ENCODE measurements at regions not wholly inside any gene's neighbourhood (a gene's known extent, or its start where the extent isn't known, plus 50 kb on each side); places are given as distances from the start of the nearest gene placed in this dataset.
"Not testable (repeated sequence)": the region's sequence is repeated elsewhere in the genome, so short reads cannot be mapped to it uniquely, and the experiment has no call there.

DNA sequence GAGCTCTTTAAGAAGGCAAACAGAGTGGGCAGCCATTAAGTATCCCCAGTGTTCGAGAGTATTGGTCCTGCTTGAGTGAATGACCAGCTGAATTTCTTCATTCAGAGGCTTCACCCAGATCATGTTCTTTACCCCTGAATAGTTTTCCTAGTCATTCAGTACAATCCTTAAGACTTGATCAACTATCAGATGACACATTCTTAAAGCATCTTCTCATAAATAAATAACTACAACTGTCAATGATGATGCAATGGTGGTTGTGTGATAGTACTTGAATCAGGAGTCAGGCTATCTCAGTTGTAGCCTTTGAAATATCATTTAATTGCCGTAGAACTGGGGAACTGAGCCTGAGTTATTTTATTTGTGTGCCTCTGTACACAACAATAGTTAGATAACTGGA, 416.8 kb upstream of the CCL2 start:
- no peak overlapping the region for H3K27ac Mint-ChIP-seq
- peaks cover 37% of the 10 kb centered on the region for H3K27me3 Mint-ChIP-seq
- H3K4me3 Mint-ChIP-seq = no peak overlapping the region
- H3K4me1 Mint-ChIP-seq = no peaks in the 10 kb centered on the region
- ATAC-seq (replicated peaks) = no peak
- H3K36me3 Mint-ChIP-seq (ENCODE audit: low read depth) = no peaks in the 10 kb centered on the region
- H3K9me3 Mint-ChIP-seq = no peaks in the 10 kb centered on the region

- Mint-ChIP-seq H3K27ac (no peak overlapping the region), H3K4me3 (no peak overlapping the region), H3K4me1 (no peaks in the 10 kb centered on the region), H3K27me3 (peaks cover 3% of the 10 kb centered on the region), H3K36me3 (ENCODE audit: low read depth) (no peaks in the 10 kb centered on the region), H3K9me3 (no peaks in the 10 kb centered on the region)
- no peak for ATAC-seq (replicated peaks)
Observed at GRCh38 chr17:33847900-33848299, 407.2 kb upstream of the CCL2 start.

DNA sequence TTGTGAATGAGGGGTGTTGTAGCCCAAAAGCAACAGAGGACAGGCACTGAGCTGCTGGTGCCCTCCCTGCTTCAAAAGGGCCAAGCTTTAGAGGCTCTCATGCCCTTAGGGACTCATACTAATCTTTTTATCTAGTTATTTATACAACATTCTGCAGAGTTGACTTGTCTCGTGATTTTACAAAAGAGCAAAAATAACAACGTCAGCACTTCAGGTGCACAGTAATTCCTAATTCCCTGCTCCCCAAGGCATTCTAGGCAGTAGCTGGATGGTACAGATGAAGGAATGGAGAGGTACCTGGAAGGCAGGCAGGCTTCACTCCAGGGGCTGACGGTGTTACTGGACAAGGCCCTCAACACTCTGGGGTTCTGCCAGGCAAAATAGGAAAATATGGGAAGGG, 406.7 kb upstream of the CCL2 start:
- Mint-ChIP-seq H3K27me3 (peaks cover 3% of the 10 kb centered on the region), H3K4me3 (no peak overlapping the region), H3K4me1 (no peaks in the 10 kb centered on the region), H3K27ac (no peak overlapping the region), H3K9me3 (no peaks in the 10 kb centered on the region), H3K36me3 (ENCODE audit: low read depth) (no peaks in the 10 kb centered on the region)
- no peak for ATAC-seq (replicated peaks)

DNA sequence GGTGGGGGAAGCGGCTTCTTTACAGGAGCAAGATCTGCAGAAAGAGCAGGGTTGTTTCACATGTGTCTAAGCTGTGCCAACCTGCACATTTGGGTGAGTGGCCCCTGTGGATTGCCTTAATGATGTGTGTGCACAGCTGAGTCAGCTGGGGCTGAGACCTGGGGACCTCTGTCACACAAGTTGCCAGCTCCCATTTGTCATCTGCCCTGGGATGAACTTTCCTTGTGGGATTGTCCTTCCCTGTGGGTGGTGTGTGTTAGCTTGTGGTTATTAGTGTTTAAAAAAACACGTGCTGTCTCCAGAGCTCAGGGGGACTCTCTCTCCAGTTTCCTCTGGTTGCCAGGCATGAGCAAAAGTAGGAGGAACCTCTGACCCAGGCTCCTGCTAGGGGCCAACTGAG, 400.5 kb upstream of the CCL2 start:
- Mint-ChIP-seq H3K4me1 (no peaks in the 10 kb centered on the region), H3K4me3 (no peak overlapping the region), H3K27ac (no peak overlapping the region), H3K36me3 (ENCODE audit: low read depth) (no peaks in the 10 kb centered on the region), H3K27me3 (peaks cover 26% of the 10 kb centered on the region), H3K9me3 (peaks cover 5% of the 10 kb centered on the region)
- no peak for ATAC-seq (replicated peaks)

DNA sequence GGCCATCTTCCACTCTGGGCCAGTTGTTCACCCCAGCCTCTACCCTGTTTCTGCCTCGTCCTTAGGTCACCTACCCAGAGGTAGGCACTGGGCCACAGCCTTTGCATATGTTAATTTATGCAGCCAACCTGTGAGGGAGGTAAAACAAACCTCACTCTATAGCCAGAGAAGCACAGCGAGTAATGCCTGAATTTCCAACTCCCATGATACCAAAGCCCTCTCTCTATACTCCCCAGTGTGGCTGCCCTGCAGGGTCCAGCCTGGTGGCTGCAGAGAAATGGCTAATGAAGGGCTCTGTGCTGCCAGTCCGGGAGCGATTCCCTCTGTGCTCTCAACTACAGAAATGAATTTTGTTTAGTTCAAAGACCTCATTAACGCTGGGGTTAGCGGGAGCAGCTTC, 397.0 kb upstream of the CCL2 start:
- Mint-ChIP-seq H3K27ac (no peak overlapping the region), H3K9me3 (peaks cover 5% of the 10 kb centered on the region), H3K36me3 (ENCODE audit: low read depth) (no peaks in the 10 kb centered on the region), H3K4me1 (no peaks in the 10 kb centered on the region), H3K27me3 (peaks cover 35% of the 10 kb centered on the region), H3K4me3 (no peak overlapping the region)
- no peak for ATAC-seq (replicated peaks)

- H3K4me3 Mint-ChIP-seq = no peak overlapping the region
- peaks cover 35% of the 10 kb centered on the region for H3K27me3 Mint-ChIP-seq
- H3K36me3 Mint-ChIP-seq (ENCODE audit: low read depth) = no peaks in the 10 kb centered on the region
- ATAC-seq (replicated peaks) = no peak
- no peak overlapping the region for H3K27ac Mint-ChIP-seq
- peaks cover 5% of the 10 kb centered on the region for H3K9me3 Mint-ChIP-seq
- H3K4me1 Mint-ChIP-seq = no peaks in the 10 kb centered on the region
Observed at GRCh38 chr17:33858682-33859081, 396.4 kb upstream of the CCL2 start.

GRCh38 chr17:33862772-33863602, 392.1 kb upstream of the CCL2 start:
- H3K27me3 Mint-ChIP-seq = peaks cover 43% of the 10 kb centered on the region
- H3K27ac Mint-ChIP-seq = no peak overlapping the region
- ATAC-seq (replicated peaks) = no peak
- no peaks in the 10 kb centered on the region for H3K36me3 Mint-ChIP-seq (ENCODE audit: low read depth)
- no peaks in the 10 kb centered on the region for H3K4me1 Mint-ChIP-seq
- H3K9me3 Mint-ChIP-seq = no peaks in the 10 kb centered on the region
- no peak overlapping the region for H3K4me3 Mint-ChIP-seq

GRCh38 chr17:33864758-33865229, 390.3 kb upstream of the CCL2 start:
- H3K27ac Mint-ChIP-seq = no peak overlapping the region
- H3K4me3 Mint-ChIP-seq = no peak overlapping the region
- H3K4me1 Mint-ChIP-seq = no peaks in the 10 kb centered on the region
- H3K36me3 Mint-ChIP-seq (ENCODE audit: low read depth) = no peaks in the 10 kb centered on the region
- no peak for ATAC-seq (replicated peaks)
- peaks cover 42% of the 10 kb centered on the region for H3K27me3 Mint-ChIP-seq
- no peaks in the 10 kb centered on the region for H3K9me3 Mint-ChIP-seq

DNA sequence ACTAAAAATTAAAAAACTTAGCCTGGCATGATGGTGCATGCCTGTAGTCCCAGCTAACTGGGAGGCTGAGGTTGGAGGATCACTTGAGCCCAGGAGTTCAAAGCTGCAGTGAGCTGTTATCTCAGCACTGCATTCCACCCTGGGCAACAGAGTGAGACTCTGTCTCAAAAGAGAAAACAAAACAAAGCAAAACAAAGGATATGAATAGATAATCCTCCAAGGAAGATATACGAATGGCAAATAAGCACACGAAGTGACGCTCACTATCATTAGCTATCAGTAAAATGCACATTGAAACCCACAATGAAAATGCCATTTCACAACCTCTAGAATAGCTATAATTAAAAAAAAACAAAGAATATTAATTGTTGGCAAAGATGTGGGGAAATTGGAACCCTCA, 386.2 kb upstream of the CCL2 start:
- no peaks in the 10 kb centered on the region for H3K9me3 Mint-ChIP-seq
- peaks cover 52% of the 10 kb centered on the region for H3K27me3 Mint-ChIP-seq
- no peaks in the 10 kb centered on the region for H3K4me1 Mint-ChIP-seq
- H3K27ac Mint-ChIP-seq = no peak overlapping the region
- no peak for ATAC-seq (replicated peaks)
- no peaks in the 10 kb centered on the region for H3K36me3 Mint-ChIP-seq (ENCODE audit: low read depth)
- no peak overlapping the region for H3K4me3 Mint-ChIP-seq

DNA sequence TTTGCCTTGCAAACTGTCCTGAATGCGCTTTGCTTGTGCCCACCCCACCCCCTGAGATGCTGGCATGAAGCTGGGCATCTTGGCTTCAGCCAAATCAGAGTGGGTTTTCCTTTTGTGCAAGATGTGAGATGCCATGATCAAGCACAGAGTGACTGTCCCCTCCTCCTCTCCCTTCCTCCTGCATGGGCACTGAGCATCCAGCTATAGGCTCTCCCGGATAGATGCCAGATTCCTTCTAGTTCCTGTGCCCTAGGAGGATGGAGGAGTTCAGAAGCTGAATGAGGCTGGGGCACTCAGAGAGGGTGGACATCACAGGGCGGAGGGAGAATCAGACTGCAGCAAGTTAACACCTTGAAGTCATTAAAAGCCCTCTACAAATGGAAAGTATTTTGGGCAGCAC, 384.1 kb upstream of the CCL2 start:
- Mint-ChIP-seq H3K4me3 (no peak overlapping the region), H3K27ac (no peak overlapping the region)

DNA sequence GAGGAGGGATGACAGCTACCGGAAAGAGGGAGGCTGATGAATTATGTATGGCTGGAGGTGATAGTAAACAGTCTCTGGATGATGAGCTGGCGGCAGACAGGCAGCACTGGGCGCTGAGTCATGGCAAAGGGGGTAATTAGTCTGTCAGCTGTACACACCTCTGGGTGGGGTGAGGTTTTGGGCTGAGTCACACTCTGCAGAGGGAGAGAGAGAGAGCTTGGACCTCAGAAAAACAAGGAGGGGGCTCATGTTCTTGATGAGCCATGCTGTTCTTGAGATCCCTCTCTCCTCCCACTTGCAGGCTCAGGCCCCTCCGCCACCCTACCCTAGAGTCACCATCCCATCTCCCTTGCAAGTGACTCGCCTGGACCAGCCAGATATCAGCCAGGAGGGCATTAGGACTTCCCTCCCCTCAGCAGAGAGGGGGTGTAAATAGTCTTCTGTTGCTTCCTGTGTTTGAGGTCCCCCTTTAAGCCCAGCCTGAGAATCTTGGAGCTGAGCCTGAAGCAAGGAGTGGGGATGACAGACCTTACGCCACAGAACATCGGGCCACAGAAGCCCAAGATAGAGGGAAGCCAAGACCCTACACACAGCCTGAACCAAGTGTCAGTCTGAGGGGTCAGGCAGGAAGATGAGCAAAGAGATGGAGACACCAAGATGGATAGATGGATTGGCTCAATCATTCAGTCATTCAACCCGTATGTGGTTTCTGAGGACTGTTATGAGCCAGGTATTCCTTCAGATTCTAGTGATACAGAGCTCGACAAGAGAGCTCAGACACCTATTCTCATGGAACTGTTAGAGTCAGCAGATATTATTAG, 383.2 kb upstream of the CCL2 start:
- Mint-ChIP-seq H3K36me3 (ENCODE audit: low read depth) (no peaks in the 10 kb centered on the region), H3K9me3 (no peaks in the 10 kb centered on the region), H3K4me1 (no peaks in the 10 kb centered on the region), H3K27ac (no peak overlapping the region), H3K4me3 (no peak overlapping the region), H3K27me3 (peaks cover 44% of the 10 kb centered on the region)
- peak; percentile 32 for ATAC-seq (replicated peaks)

More for the DNA sequence above, 384.1 kb upstream of the CCL2 start:
- Mint-ChIP-seq H3K36me3 (ENCODE audit: low read depth) (no peaks in the 10 kb centered on the region), H3K27me3 (peaks cover 46% of the 10 kb centered on the region), H3K4me1 (no peaks in the 10 kb centered on the region), H3K9me3 (no peaks in the 10 kb centered on the region)
- ATAC-seq (replicated peaks) = no peak

GRCh38 chr17:33873201-33873617, 381.9 kb upstream of the CCL2 start:
- Mint-ChIP-seq H3K27me3 (peaks cover 40% of the 10 kb centered on the region), H3K27ac (no peak overlapping the region), H3K4me1 (no peaks in the 10 kb centered on the region), H3K4me3 (no peak overlapping the region), H3K36me3 (ENCODE audit: low read depth) (no peaks in the 10 kb centered on the region), H3K9me3 (no peaks in the 10 kb centered on the region)
- ATAC-seq (replicated peaks) = no peak

DNA sequence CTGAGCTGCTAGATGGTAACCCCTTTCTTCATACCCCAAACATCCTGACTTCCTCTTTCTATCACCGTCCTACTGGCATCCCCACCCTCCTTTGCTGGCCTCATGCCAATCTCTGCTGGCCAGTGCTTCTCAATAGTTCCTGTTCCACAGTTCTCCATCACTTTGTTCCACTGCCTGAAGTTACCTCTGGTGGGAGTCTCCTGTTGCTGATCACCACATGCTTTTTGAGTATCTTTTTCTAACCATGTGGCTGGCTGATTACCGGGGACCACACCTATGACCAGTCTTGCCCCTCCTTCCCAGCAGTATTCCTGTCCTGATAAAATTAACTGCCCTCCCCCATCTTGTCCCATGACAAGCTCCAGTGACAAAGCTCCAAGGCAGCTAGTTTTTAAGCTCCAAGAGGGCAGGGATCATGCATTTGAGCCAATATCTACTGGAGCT, 380.4 kb upstream of the CCL2 start:
- Mint-ChIP-seq H3K9me3 (no peaks in the 10 kb centered on the region), H3K27me3 (peaks cover 45% of the 10 kb centered on the region), H3K27ac (no peak overlapping the region), H3K36me3 (ENCODE audit: low read depth) (no peaks in the 10 kb centered on the region), H3K4me1 (no peaks in the 10 kb centered on the region), H3K4me3 (no peak overlapping the region)
- ATAC-seq (replicated peaks) = no peak

DNA sequence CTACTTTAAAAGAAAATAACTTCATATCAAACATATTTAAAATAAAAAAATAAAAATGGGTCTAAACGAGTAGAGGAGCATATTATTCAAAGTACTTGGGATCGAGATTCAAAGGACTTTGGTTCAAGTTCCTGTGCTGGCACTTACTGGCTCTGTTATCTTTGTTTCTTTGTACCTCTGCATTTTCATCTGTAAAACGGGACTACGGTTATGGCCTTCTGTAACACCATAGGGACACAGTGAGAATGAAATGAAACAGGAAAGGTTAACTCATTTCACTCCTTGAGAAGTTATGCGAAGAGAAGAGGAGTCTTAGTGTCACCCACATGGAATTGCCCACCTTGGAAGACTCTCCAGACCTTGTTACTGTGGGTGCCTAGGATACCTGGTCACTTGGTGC, 379.1 kb upstream of the CCL2 start:
- H3K4me3 Mint-ChIP-seq = no peak overlapping the region
- ATAC-seq (replicated peaks) = no peak
- peaks cover 48% of the 10 kb centered on the region for H3K27me3 Mint-ChIP-seq

DNA sequence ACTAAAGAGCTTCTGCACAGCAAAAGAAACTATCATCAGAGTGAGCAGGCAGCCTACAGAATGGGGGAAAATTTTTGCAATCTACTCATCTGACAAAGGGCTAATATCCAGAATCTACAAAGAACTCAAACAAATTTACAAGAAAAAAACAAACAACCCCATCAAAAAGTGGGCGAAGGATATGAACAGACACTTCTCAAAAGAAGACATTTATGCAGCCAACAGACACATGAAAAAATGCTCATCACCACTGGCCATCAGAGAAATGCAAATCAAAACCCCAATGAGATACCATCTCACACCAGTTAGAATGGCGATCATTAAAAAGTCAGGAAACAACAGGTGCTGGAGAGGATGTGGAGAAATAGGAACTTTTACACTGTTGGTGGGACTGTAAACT, 372.8 kb upstream of the CCL2 start:
- H3K27me3 Mint-ChIP-seq = peaks cover 22% of the 10 kb centered on the region
- H3K36me3 Mint-ChIP-seq (ENCODE audit: low read depth); ATAC-seq (replicated peaks); H3K27ac Mint-ChIP-seq; H3K4me1 Mint-ChIP-seq; H3K9me3 Mint-ChIP-seq; H3K4me3 Mint-ChIP-seq: not testable (repeated sequence)

More for the DNA sequence above, 379.1 kb upstream of the CCL2 start:
- Mint-ChIP-seq H3K36me3 (ENCODE audit: low read depth) (no peaks in the 10 kb centered on the region), H3K27ac (no peak overlapping the region), H3K9me3 (no peaks in the 10 kb centered on the region), H3K4me1 (no peaks in the 10 kb centered on the region)

All from activated T-helper 17 cell treated with anti-CD3 and anti-CD28 coated beads, Interleukin-2, amount 50 U/mL, for 72 hours (primary cell).